BE2C (cell line): ENCODE measurements at regions not wholly inside any gene's neighbourhood (a gene's known extent, or its start where the extent isn't known, plus 50 kb on each side); places are given as distances from the start of the nearest gene placed in this dataset.

Experiments used
- DNase-seq: peaks from one replicate; pipeline ENCODE4 v3.0.0-alpha.2; 2020
- H3K27me3 ChIP-seq: fragments of 250-450 bp; sonication (Bioruptor Pico); 2 replicates; pipeline ENCODE4 v1.5.1; 2020; ENCODE audit warnings: mild to moderate bottlenecking
- H3K36me3 ChIP-seq: fragments of 250-450 bp; sonication (Bioruptor Pico); 2 replicates; pipeline ENCODE4 v1.5.1; 2020; ENCODE audit warnings: mild to moderate bottlenecking
- H3K4me1 ChIP-seq: fragments of 250-450 bp; sonication (Bioruptor Pico); 2 replicates; pipeline ENCODE4 v1.5.1; 2020
- H3K4me3 ChIP-seq: 2 replicates; pipeline ENCODE4 v1.5.1; 2011; ENCODE audit warnings: low read depth, low read length
- H3K9me3 ChIP-seq: fragments of 250-450 bp; sonication (Bioruptor Pico); 2 replicates; pipeline ENCODE4 v1.5.1; 2020
- CTCF ChIP-seq: IDR thresholded peaks from 2 replicates; pipeline ENCODE4 v1.5.1; 2012; ENCODE audit warnings: mild to moderate bottlenecking, low read depth, low read length

- TF ChIP-seq CTCF: no peak
- DNase-seq: no peak
- no peaks in the 10 kb centered on the region for H3K36me3 ChIP-seq
- no peak overlapping the region for H3K4me3 ChIP-seq
- no peaks in the 10 kb centered on the region; the same call in 1 of the 2 replicates for H3K9me3 ChIP-seq
- H3K27me3 ChIP-seq: no peaks in the 10 kb centered on the region
- H3K4me1 ChIP-seq: peaks cover 12% of the 10 kb centered on the region
Measured at GRCh38 chr1:208559597-208560329, 315.6 kb upstream of the PLXNA2 start.

GRCh38 chr1:208562151-208562960 lies 318.2 kb upstream of the PLXNA2 start:
- TF ChIP-seq CTCF: no peak
- DNase-seq: no peak
- no peaks in the 10 kb centered on the region; the same call in 1 of the 2 replicates for H3K9me3 ChIP-seq
- H3K27me3 ChIP-seq: no peaks in the 10 kb centered on the region
- no peak overlapping the region for H3K4me3 ChIP-seq
- no peaks in the 10 kb centered on the region for H3K36me3 ChIP-seq
- H3K4me1 ChIP-seq: peaks cover 5% of the 10 kb centered on the region

GRCh38 chr1:208564466-208564865 lies 320.3 kb upstream of the PLXNA2 start:
- DNase-seq: no peak
- no peaks in the 10 kb centered on the region for H3K27me3 ChIP-seq
- no peaks in the 10 kb centered on the region for H3K36me3 ChIP-seq
- no peaks in the 10 kb centered on the region; the same call in 1 of the 2 replicates for H3K4me1 ChIP-seq
- TF ChIP-seq CTCF: no peak
- H3K9me3 ChIP-seq: no peaks in the 10 kb centered on the region; the same call in none of the 2 replicates
- no peak overlapping the region for H3K4me3 ChIP-seq

GRCh38 chr1:208565756-208566440 lies 321.7 kb upstream of the PLXNA2 start:
- H3K36me3 ChIP-seq: no peaks in the 10 kb centered on the region
- H3K4me1 ChIP-seq: no peaks in the 10 kb centered on the region
- H3K9me3 ChIP-seq: no peaks in the 10 kb centered on the region; the same call in none of the 2 replicates
- DNase-seq: no peak
- H3K27me3 ChIP-seq: no peaks in the 10 kb centered on the region
- TF ChIP-seq CTCF: no peak
- no peak overlapping the region for H3K4me3 ChIP-seq

- Histone ChIP-seq H3K27me3 (no peaks in the 10 kb centered on the region), H3K36me3 (no peaks in the 10 kb centered on the region), H3K9me3 (no peaks in the 10 kb centered on the region; the same call in none of the 2 replicates), H3K4me1 (no peaks in the 10 kb centered on the region), H3K4me3 (no peak overlapping the region)
- no peak for DNase-seq
- TF ChIP-seq CTCF: no peak
Measured at GRCh38 chr1:208569181-208569580, 325.0 kb upstream of the PLXNA2 start.
